GM21717 (cell line): ENCODE measurements at regions not wholly inside any gene's neighbourhood (a gene's known extent, or its start where the extent isn't known, plus 50 kb on each side); places are given as distances from the start of the nearest gene placed in this dataset.

Experiments used
- ATAC-seq: cut with Tn5 transposase; IDR thresholded peaks from one replicate; pipeline ENCODE4 v1.9.1; 2021; ENCODE audit warnings: mild to moderate bottlenecking, moderate library complexity; ENCODE audit not compliant: unreplicated experiment

- no peak for ATAC-seq
Observed at GRCh38 chr12:59087691-59088090, 167.4 kb upstream of the LRIG3 start.

GRCh38 chr12:59087077-59087673 lies 166.9 kb upstream of the LRIG3 start:
- no peak for ATAC-seq

- ATAC-seq: no peak
Observed at GRCh38 chr12:59086126-59086525, 165.8 kb upstream of the LRIG3 start.

- no peak for ATAC-seq
Observed at GRCh38 chr12:59085690-59086089, 165.4 kb upstream of the LRIG3 start.

- ATAC-seq: no peak
Observed at GRCh38 chr12:59084511-59085375, 164.4 kb upstream of the LRIG3 start.

- no peak for ATAC-seq
Observed at GRCh38 chr12:59082952-59083351, 162.6 kb upstream of the LRIG3 start.

- ATAC-seq: no peak
Observed at GRCh38 chr12:59080101-59080500, 159.8 kb upstream of the LRIG3 start.

GRCh38 chr12:59079472-59079871 lies 159.2 kb upstream of the LRIG3 start:
- ATAC-seq: no peak

GRCh38 chr12:59079002-59079401 lies 158.7 kb upstream of the LRIG3 start:
- ATAC-seq: no peak

- no peak for ATAC-seq
Observed at GRCh38 chr12:59077575-59078426, 157.5 kb upstream of the LRIG3 start.

- ATAC-seq: no peak
Observed at GRCh38 chr12:59077153-59077552, 156.8 kb upstream of the LRIG3 start.

- no peak for ATAC-seq
Observed at GRCh38 chr12:59076622-59077021, 156.3 kb upstream of the LRIG3 start.

- no peak for ATAC-seq
Observed at GRCh38 chr12:59075968-59076490, 155.7 kb upstream of the LRIG3 start.

GRCh38 chr12:59075141-59075540 lies 154.8 kb upstream of the LRIG3 start:
- ATAC-seq: no peak

- ATAC-seq: no peak
Observed at GRCh38 chr12:59070322-59070933, 150.1 kb upstream of the LRIG3 start.

GRCh38 chr12:59069516-59069915 lies 149.2 kb upstream of the LRIG3 start:
- ATAC-seq: no peak

- ATAC-seq: no peak
Observed at GRCh38 chr12:59068436-59068835, 148.1 kb upstream of the LRIG3 start.

- ATAC-seq: no peak
Observed at GRCh38 chr12:59067083-59067482, 146.8 kb upstream of the LRIG3 start.

- ATAC-seq: no peak
Observed at GRCh38 chr12:59066445-59066844, 146.1 kb upstream of the LRIG3 start.

GRCh38 chr12:59059088-59059935 lies 139.0 kb upstream of the LRIG3 start:
- ATAC-seq: no peak
